Epidermal melanocyte (primary cell): ENCODE measurements at regions not wholly inside any gene's neighbourhood (a gene's known extent, or its start where the extent isn't known, plus 50 kb on each side); places are given as distances from the start of the nearest gene placed in this dataset.

ENCODE experiments used
- DNase-seq: peaks from one replicate; pipeline ENCODE4 v3.0.0; 2011; ENCODE audit warnings: low spot score; ENCODE audit not compliant: insufficient read length

- DNase-seq = no peak
These were observed 611.7 kb downstream of the SNAPC1 start for GRCh38 chr14:62373944-62374343.

GRCh38 chr14:62378057-62378456, 615.8 kb downstream of the SNAPC1 start:
- no peak for DNase-seq

- DNase-seq = no peak
These were observed 619.3 kb downstream of the SNAPC1 start for GRCh38 chr14:62381311-62382070.

GRCh38 chr14:62409169-62409568, 636.1 kb downstream of the KCNH5 start:
- DNase-seq = no peak

- DNase-seq = no peak
These were observed 635.5 kb downstream of the KCNH5 start for GRCh38 chr14:62409626-62410300.

- no peak for DNase-seq
These were observed 624.4 kb downstream of the KCNH5 start for GRCh38 chr14:62420847-62421246.

- no peak for DNase-seq
These were observed 616.6 kb downstream of the KCNH5 start for GRCh38 chr14:62428429-62429203.

GRCh38 chr14:62429683-62430082, 615.6 kb downstream of the KCNH5 start:
- DNase-seq = no peak

GRCh38 chr14:62431496-62431895, 613.8 kb downstream of the KCNH5 start:
- no peak for DNase-seq

- DNase-seq = no peak
These were observed 612.3 kb downstream of the KCNH5 start for GRCh38 chr14:62432955-62433354.

- DNase-seq = no peak
These were observed 609.0 kb downstream of the KCNH5 start for GRCh38 chr14:62436261-62436660.

- DNase-seq = no peak
These were observed 606.0 kb downstream of the KCNH5 start for GRCh38 chr14:62439210-62439609.

GRCh38 chr14:62443796-62444195, 601.5 kb downstream of the KCNH5 start:
- no peak for DNase-seq

- no peak for DNase-seq
These were observed 599.7 kb downstream of the KCNH5 start for GRCh38 chr14:62445570-62445969.

- DNase-seq = no peak
These were observed 594.0 kb downstream of the KCNH5 start for GRCh38 chr14:62451221-62451620.

- no peak for DNase-seq
These were observed 592.0 kb downstream of the KCNH5 start for GRCh38 chr14:62453226-62453625.

GRCh38 chr14:62455446-62455845, 589.8 kb downstream of the KCNH5 start:
- no peak for DNase-seq

- DNase-seq = no peak
These were observed 582.3 kb downstream of the KCNH5 start for GRCh38 chr14:62462988-62463387.

GRCh38 chr14:62468946-62469345, 576.3 kb downstream of the KCNH5 start:
- DNase-seq = no peak

GRCh38 chr14:62470935-62471334, 574.3 kb downstream of the KCNH5 start:
- no peak for DNase-seq

- no peak for DNase-seq
These were observed 554.1 kb downstream of the KCNH5 start for GRCh38 chr14:62491146-62491545.

GRCh38 chr14:62497708-62498107, 547.5 kb downstream of the KCNH5 start:
- DNase-seq = no peak
